SK-N-SH (cell line): ENCODE measurements at regions not wholly inside any gene's neighbourhood (a gene's known extent, or its start where the extent isn't known, plus 50 kb on each side); places are given as distances from the start of the nearest gene placed in this dataset.

Source experiments
- CTCF ChIA-PET: fragments of 300-600, 350-600 bp; formaldehyde crosslinking; extraction: SDS; loops from one replicate; lab custom pipeline; 2021; lab: Yijun Ruan, JAX
- POLR2A ChIA-PET: fragments of 350-600 bp; sonication (Branson Sonifier 250); formaldehyde crosslinking; extraction: SDS; loops from one replicate; lab custom pipeline; 2020; ENCODE audit warnings: antibody characterized with exemption, inconsistent platforms; lab: Yijun Ruan, JAX
- DNase-seq: peaks from one replicate; pipeline ENCODE4 v3.0.0; 2012
- H2AFZ ChIP-seq: fragments of 200-600 bp; sonication (generic); 2 replicates; pipeline ENCODE4 v1.8.1; 2016; ENCODE audit warnings: antibody characterized with exemption, mild to moderate bottlenecking, low read depth
- H3F3A ChIP-seq: fragments of 200-600 bp; sonication (generic); replicated peaks from 2 replicates; pipeline ENCODE3; 2016; ENCODE audit warnings: antibody characterized with exemption, mild to moderate bottlenecking; ENCODE audit not compliant: insufficient read depth
- H3K27ac ChIP-seq, 2 experiments: fragments of 200-500 bp in 1 of 2; fragments of 200-600 bp in 1 of 2; sonication (Bioruptor generic) in 1 of 2; sonication (generic), shearing (Covaris generic) in 1 of 2; 2 replicates each; pipeline versions ENCODE4 v1.5.1 to v1.6.1; 2014 to 2016; ENCODE audit warnings: low read depth in 2 of 2, inconsistent platforms in 1 of 2, low read length in 1 of 2, mild to moderate bottlenecking in 1 of 2, mixed read lengths in 1 of 2
- H3K27me3 ChIP-seq: fragments of 200-600 bp; sonication (generic), shearing (Covaris generic); 2 replicates; pipeline ENCODE4 v1.6.1; 2016; ENCODE audit warnings: mixed run types; ENCODE audit not compliant: insufficient read depth
- H3K36me3 ChIP-seq, 2 experiments: fragments of 200-500 bp in 1 of 2; fragments of 200-600 bp in 1 of 2; sonication (Bioruptor generic) in 1 of 2; sonication (generic) in 1 of 2; replicated peaks in 1 of 2; 2 replicates each; pipeline versions ENCODE3 to v1.5.1; 2014 to 2016; ENCODE audit warnings: low read length in 1 of 2, mild to moderate bottlenecking in 1 of 2; ENCODE audit not compliant: insufficient read depth in 2 of 2, control insufficient read depth in 1 of 2
- H3K4me1 ChIP-seq, 2 experiments: fragments of 200-500 bp in 1 of 2; fragments of 200-600 bp in 1 of 2; sonication (Bioruptor generic) in 1 of 2; sonication (generic), shearing (Covaris generic) in 1 of 2; 2 replicates each; pipeline versions ENCODE4 v1.5.1 to v1.6.1; 2014 to 2016; ENCODE audit warnings: low read depth in 1 of 2, low read length in 1 of 2, mixed run types in 1 of 2; ENCODE audit not compliant: insufficient read depth in 2 of 2, control insufficient read depth in 1 of 2
- H3K4me2 ChIP-seq: fragments of 200-600 bp; sonication (generic), shearing (Covaris generic); 2 replicates; pipeline ENCODE4 v1.6.1; 2017; ENCODE audit warnings: mixed run types
- H3K4me3 ChIP-seq, 2 experiments: fragments of 200-500 bp in 1 of 2; fragments of 200-600 bp in 1 of 2; sonication (Bioruptor generic) in 1 of 2; sonication (generic), shearing (Covaris generic) in 1 of 2; 2 replicates each; pipeline versions ENCODE4 v1.5.1 to v1.8.1; 2014 to 2016; ENCODE audit warnings: low read depth in 2 of 2, inconsistent platforms in 1 of 2, low read length in 1 of 2, mild to moderate bottlenecking in 1 of 2, mixed read lengths in 1 of 2, moderate library complexity in 1 of 2
- H3K79me2 ChIP-seq: fragments of 200-600 bp; sonication (generic); 2 replicates; pipeline ENCODE4 v1.8.1; 2017; ENCODE audit warnings: mild to moderate bottlenecking; ENCODE audit not compliant: insufficient read depth
- H3K9ac ChIP-seq: fragments of 200-600 bp; sonication (generic); 2 replicates; pipeline ENCODE4 v1.6.1; 2017; ENCODE audit warnings: mixed run types
- H3K9me2 ChIP-seq: fragments of 200-600 bp; sonication (generic); 2 replicates; pipeline ENCODE4 v1.6.1; 2017; ENCODE audit warnings: mixed run types
- H3K9me3 ChIP-seq: fragments of 200-600 bp; sonication (generic); 2 replicates; pipeline ENCODE4 v1.6.1; 2017; ENCODE audit warnings: mixed run types, mild to moderate bottlenecking, moderate library complexity
- H4K20me1 ChIP-seq: fragments of 200-600 bp; sonication (generic); 2 replicates; pipeline ENCODE4 v1.6.1; 2017; ENCODE audit warnings: mild to moderate bottlenecking, mixed run types; ENCODE audit not compliant: insufficient read depth
- ELF1 ChIP-seq: IDR thresholded peaks from 2 replicates; pipeline ENCODE4 v1.4.0; 2012
- EP300 ChIP-seq, 2 experiments: IDR thresholded peaks; 2 replicates each; pipeline versions ENCODE4 v1.4.0 to v1.6.1; 2012; ENCODE audit warnings: borderline replicate concordance in 1 of 2, low read depth in 1 of 2, low read length in 1 of 2
- EZH2phosphoT487 ChIP-seq: fragments of 200-600 bp; sonication (generic); IDR thresholded peaks from 2 replicates; pipeline ENCODE4 v1.6.1; 2017; ENCODE audit warnings: low read depth, mixed run types, mild to moderate bottlenecking, antibody characterized with exemption, moderate library complexity, borderline replicate concordance
- FOXM1 ChIP-seq: IDR thresholded peaks from 2 replicates; pipeline ENCODE4 v1.4.0; 2012; ENCODE audit warnings: low read depth, mild to moderate bottlenecking
- GABPA ChIP-seq: IDR thresholded peaks from 2 replicates; pipeline ENCODE4 v1.4.0; 2012; ENCODE audit warnings: low read depth, mild to moderate bottlenecking
- GATA2 ChIP-seq: sonication (generic); formaldehyde crosslinking; IDR thresholded peaks from 2 replicates; pipeline ENCODE4 v1.5.0; 2020; ENCODE audit warnings: mild to moderate bottlenecking, missing genetic modification reagents
- JUND ChIP-seq: IDR thresholded peaks from 2 replicates; pipeline ENCODE4 v1.4.0; 2012
- MXI1 ChIP-seq: IDR thresholded peaks from 2 replicates; pipeline ENCODE4 v1.6.1; 2012; ENCODE audit warnings: mild to moderate bottlenecking, low read depth, low read length, improper control_type of control experiment
- NRF1 ChIP-seq: IDR thresholded peaks from 2 replicates; pipeline ENCODE4 v1.6.1; 2012; ENCODE audit warnings: low read depth, mild to moderate bottlenecking, low read length
- POLR2AphosphoS5 ChIP-seq: IDR thresholded peaks from 2 replicates; pipeline ENCODE4 v1.6.1; 2012; ENCODE audit warnings: low read depth, low read length
- RFX5 ChIP-seq: IDR thresholded peaks from 2 replicates; pipeline ENCODE4 v1.6.1; 2012; ENCODE audit warnings: mild to moderate bottlenecking, improper control_type of control experiment, low read length
- RXRA ChIP-seq: IDR thresholded peaks from 2 replicates; pipeline ENCODE4 v1.4.0; 2012; ENCODE audit warnings: low read depth, mild to moderate bottlenecking, borderline replicate concordance
- SMC3 ChIP-seq: IDR thresholded peaks from 2 replicates; pipeline ENCODE4 v1.6.1; 2012; ENCODE audit warnings: low read depth, low read length, improper control_type of control experiment
- TAF1 ChIP-seq: IDR thresholded peaks from 2 replicates; pipeline ENCODE4 v1.6.1; 2012; ENCODE audit warnings: low read depth, mild to moderate bottlenecking, low read length, moderate library complexity, borderline replicate concordance
- TCF12 ChIP-seq: IDR thresholded peaks from 2 replicates; pipeline ENCODE4 v1.4.0; 2012
- WGBS: methylation state at CpG from one replicate; pipeline ENCODE4 v1.1.6; 2017; ENCODE audit warnings: low lambda C conversion rate; 5-methylcytosine and 5-hydroxymethylcytosine counted together
- TF ChIP-seq, protein P1 (sequence below): IDR thresholded peaks from 2 replicates; pipeline ENCODE4 v1.4.0; 2012; ENCODE audit warnings: low read depth, borderline replicate concordance
- TF ChIP-seq, protein P2 (sequence below): IDR thresholded peaks from 2 replicates; pipeline ENCODE4 v1.4.0; 2012; ENCODE audit warnings: low read depth
- TF ChIP-seq, protein P3 (sequence below): IDR thresholded peaks from 2 replicates; pipeline ENCODE4; 2012
- TF ChIP-seq, protein P4 (sequence below): fragments of 150-350 bp; IDR thresholded peaks from 2 replicates; pipeline ENCODE4 v1.6.1; 2017; ENCODE audit warnings: antibody characterized with exemption, low read length, low read depth, borderline replicate concordance

DNA sequence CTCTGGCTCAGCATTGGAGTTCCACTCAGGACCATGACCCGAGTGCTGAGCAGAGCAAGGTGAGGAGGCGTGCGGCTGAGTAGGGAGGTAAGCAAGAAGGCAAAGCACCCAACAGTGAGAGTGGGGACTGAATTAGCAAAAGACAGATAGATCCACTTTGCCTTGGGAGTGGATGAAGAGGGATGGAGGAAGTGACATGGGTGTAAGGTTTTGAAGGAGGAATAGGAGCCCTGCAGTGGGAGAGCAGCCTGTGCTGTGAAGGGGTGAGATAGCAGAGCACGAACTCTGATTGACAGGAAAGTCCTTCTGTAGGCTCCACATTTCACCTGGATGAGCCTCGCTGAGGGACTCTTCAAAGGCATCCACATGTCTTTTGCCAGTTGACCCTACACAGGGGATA, 522.6 kb downstream of the NTRK3 start:
- 77% methylated on average over 5 of the region's 5 CpGs for WGBS

DNA sequence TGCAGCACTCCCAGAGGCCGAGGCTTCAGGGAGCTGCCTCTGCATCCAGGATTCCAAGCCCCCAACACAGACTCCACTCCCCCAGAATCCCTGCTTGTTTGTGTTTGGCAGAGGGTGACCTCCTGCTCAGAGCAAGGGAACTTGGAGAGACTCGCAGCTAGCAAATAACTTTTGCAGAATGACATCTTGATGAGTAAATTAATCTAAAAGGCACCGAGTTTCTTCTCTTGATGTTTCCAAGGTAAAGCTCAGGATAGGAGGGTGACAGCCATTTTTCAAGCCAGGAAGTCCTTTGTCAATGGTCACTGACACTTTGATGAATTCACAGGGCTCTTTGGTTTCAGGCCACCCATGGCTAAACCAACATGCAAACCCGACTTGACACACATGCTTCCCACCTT, 523.0 kb downstream of the NTRK3 start:
- Histone ChIP-seq H3F3A (peaks cover 5% of the 10 kb centered on the region), H4K20me1 (no peaks in the 10 kb centered on the region), H3K9me3 (no peaks in the 10 kb centered on the region), H3K4me2 (no peak overlapping the region), H3K27me3 (no peaks in the 10 kb centered on the region), H3K9ac (no peak overlapping the region), H3K9me2 (no peaks in the 10 kb centered on the region), H3K79me2 (no peaks in the 10 kb centered on the region), H3K36me3 (no peaks in the 10 kb centered on the region), H2AFZ (no peak overlapping the region; the same call in 1 of the 2 replicates), H3K4me3 (no peak overlapping the region)
- 63% methylated on average over 4 of the region's 4 CpGs for WGBS
- ChIA-PET CTCF (interaction anchor here (1.5 kb wide), 1 partner anchor 10 kb away, joined by 5 read pairs; no protein-coding TSS in a partner anchor), POLR2A (no interaction called here)
- TF ChIP-seq RFX5: no peak
- TF ChIP-seq TAF1: no peak
- no peak for TF ChIP-seq NRF1
- no peak for TF ChIP-seq GABPA
- TF ChIP-seq TCF12: no peak
- TF ChIP-seq POLR2AphosphoS5: no peak
- no peak for TF ChIP-seq GATA2 (CRISPR knock-in tag)
- TF ChIP-seq MXI1: no peak
- TF ChIP-seq, all 33 proteins: peak for 0
- Histone ChIP-seq H3K27ac (no peak overlapping the region), H3K4me1 (peaks cover 17 to 27% of the 10 kb centered on the region in 2 experiments)
- DNase-seq: no peak

More for the DNA sequence above, 522.6 kb downstream of the NTRK3 start:
- Histone ChIP-seq H3K36me3 (no peaks in the 10 kb centered on the region), H4K20me1 (no peaks in the 10 kb centered on the region), H3K9me3 (no peaks in the 10 kb centered on the region), H3K27ac (no peak overlapping the region), H3K9me2 (no peaks in the 10 kb centered on the region), H3K4me1 (peaks cover 17 to 27% of the 10 kb centered on the region in 2 experiments), H2AFZ (no peak overlapping the region), H3F3A (peaks cover 5% of the 10 kb centered on the region), H3K4me3 (no peak overlapping the region), H3K27me3 (no peaks in the 10 kb centered on the region), H3K4me2 (no peak overlapping the region), H3K9ac (no peak overlapping the region), H3K79me2 (no peaks in the 10 kb centered on the region)
- CTCF ChIA-PET: interaction anchor here (1.5 kb wide), 1 partner anchor 11 kb away, joined by 5 read pairs; no protein-coding TSS in a partner anchor
- TF ChIP-seq, protein P1, sequence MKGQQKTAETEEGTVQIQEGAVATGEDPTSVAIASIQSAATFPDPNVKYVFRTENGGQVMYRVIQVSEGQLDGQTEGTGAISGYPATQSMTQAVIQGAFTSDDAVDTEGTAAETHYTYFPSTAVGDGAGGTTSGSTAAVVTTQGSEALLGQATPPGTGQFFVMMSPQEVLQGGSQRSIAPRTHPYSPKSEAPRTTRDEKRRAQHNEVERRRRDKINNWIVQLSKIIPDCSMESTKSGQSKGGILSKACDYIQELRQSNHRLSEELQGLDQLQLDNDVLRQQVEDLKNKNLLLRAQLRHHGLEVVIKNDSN: no peak
- TF ChIP-seq TAF1 (no peak), FOXM1 (no peak), RXRA (no peak), EP300 (IDR thresholded peaks at IDR 0.05; ENCODE audit: borderline replicate concordance in 1 of 2, low read depth in 1 of 2, low read length in 1 of 2) (no peak), EZH2phosphoT487 (no peak), ELF1 (no peak), RFX5 (no peak), GABPA (no peak), SMC3 (no peak), GATA2 (CRISPR knock-in tag) (no peak), NRF1 (no peak), JUND (no peak)
- TF ChIP-seq, protein P2, sequence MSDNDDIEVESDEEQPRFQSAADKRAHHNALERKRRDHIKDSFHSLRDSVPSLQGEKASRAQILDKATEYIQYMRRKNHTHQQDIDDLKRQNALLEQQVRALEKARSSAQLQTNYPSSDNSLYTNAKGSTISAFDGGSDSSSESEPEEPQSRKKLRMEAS: no peak
- TF ChIP-seq, protein P3, sequence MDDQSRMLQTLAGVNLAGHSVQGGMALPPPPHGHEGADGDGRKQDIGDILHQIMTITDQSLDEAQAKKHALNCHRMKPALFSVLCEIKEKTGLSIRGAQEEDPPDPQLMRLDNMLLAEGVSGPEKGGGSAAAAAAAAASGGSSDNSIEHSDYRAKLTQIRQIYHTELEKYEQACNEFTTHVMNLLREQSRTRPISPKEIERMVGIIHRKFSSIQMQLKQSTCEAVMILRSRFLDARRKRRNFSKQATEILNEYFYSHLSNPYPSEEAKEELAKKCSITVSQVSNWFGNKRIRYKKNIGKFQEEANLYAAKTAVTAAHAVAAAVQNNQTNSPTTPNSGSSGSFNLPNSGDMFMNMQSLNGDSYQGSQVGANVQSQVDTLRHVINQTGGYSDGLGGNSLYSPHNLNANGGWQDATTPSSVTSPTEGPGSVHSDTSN: no peak
- TF ChIP-seq, protein P4, sequence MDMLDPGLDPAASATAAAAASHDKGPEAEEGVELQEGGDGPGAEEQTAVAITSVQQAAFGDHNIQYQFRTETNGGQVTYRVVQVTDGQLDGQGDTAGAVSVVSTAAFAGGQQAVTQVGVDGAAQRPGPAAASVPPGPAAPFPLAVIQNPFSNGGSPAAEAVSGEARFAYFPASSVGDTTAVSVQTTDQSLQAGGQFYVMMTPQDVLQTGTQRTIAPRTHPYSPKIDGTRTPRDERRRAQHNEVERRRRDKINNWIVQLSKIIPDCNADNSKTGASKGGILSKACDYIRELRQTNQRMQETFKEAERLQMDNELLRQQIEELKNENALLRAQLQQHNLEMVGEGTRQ: no peak
- DNase-seq: no peak
- POLR2A ChIA-PET: interaction anchor here (0.7 kb wide), 1 partner anchor 1942 kb away, joined by 4 read pairs; no protein-coding TSS in a partner anchor
